GM19240 (cell line): ENCODE measurements at regions not wholly inside any gene's neighbourhood (a gene's known extent, or its start where the extent isn't known, plus 50 kb on each side); places are given as distances from the start of the nearest gene placed in this dataset.
"Not testable (repeated sequence)": the region's sequence is repeated elsewhere in the genome, so short reads cannot be mapped to it uniquely, and the experiment has no call there.

Experiments
- DNase-seq: peaks from one replicate; pipeline ENCODE4 v3.0.0; 2011; ENCODE audit warnings: low spot score; ENCODE audit not compliant: insufficient read length

DNA sequence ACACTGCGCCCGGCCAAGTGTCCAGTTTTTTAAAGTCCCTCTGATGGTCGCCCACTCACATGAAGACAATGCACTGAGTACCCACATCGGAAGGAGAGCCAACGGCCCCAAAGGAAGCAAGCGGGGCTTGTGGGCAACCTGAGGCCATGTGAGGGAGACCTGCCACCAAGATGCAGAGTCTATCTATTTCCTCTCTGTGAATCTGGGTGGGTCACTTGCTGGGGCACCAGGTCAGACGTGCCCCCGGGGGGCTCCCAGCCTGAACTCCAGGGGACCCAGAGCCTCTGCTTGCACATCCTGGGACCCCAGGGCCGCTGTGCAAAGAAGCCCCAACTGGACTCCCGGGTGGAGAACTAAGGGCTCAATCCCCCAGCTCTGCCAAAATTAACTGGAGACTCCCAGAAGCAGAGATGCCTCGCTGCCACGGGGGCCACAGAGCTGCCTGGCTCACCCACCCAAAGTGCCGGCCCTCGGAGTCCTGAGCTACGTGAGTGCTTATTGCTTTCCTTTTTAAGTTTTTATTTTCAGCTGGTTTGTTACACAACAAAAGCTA, 106.4 kb downstream of the BRD1 start:
- no peak for DNase-seq

DNA sequence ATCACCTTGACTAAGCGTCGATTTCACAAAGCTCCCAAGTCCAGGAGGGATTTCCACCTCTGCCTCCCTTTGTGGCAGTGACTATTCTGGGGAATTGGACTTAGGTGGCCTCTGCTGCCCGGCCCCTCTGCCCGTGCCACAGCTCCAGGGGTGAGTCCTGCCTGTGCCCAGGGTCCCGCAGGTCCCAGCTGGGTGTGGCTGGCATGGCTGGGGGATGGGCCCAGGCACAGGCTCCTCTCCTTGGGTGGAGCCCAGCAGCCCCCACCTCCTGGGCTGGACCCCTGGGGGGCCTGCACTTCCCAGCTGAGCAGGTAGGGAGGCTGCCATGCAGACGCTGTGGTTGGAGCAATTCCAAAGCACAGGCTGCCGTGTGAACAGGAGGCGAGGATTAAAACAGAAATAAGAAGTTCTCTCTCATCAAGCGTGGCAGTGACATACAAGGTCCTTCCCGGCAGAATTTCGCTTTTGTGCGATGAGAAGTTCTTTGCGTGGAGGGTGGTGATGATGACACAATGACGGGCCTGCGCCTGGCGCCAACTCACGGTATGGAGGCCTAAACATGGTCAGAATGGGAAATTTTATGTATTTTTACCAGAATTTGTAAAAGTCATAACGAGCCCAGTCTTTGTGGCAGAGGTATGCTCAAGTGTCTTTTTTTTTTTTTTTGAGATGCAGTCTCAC, 107.3 kb downstream of the BRD1 start:
- DNase-seq: no peak

DNA sequence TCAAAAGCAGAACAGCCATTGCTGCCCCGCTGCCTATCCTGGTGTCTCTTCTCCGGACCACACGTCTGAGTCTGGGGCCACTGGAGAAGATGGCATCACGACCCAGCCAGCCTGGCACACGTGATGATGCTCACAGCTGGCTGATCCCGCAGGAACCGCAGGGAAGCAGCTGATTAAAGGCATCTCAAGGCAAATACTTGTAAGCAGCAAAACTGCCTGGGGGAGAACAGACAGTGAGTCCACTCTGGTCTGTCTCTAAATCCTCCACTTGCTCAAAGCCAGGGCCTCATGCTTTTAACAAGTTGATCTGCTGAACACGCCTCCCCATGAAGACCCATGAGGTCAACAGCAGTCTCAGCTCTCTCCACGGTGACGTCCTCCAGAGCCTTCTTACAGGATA, 108.6 kb downstream of the BRD1 start:
- DNase-seq: no peak

DNA sequence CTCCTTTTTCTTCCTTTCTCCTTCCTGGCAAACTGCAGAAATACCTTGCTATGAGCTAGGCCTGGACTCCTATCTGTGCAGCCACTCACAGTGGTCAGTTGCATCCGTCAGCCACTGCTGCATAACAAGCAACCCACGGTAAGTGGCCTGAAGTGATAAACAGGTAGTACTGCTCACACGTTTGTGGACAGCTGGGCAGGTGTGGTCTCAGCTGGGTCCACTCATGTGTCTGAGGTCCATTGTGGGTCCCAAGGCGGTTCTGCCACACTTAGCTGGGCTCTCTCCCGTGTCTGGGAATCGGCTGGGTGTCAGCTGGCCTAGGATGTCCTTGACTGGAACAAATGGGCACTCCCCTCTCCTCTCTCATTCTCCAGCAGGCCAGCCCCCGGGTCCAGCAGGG, 109.3 kb downstream of the BRD1 start:
- no peak for DNase-seq

DNA sequence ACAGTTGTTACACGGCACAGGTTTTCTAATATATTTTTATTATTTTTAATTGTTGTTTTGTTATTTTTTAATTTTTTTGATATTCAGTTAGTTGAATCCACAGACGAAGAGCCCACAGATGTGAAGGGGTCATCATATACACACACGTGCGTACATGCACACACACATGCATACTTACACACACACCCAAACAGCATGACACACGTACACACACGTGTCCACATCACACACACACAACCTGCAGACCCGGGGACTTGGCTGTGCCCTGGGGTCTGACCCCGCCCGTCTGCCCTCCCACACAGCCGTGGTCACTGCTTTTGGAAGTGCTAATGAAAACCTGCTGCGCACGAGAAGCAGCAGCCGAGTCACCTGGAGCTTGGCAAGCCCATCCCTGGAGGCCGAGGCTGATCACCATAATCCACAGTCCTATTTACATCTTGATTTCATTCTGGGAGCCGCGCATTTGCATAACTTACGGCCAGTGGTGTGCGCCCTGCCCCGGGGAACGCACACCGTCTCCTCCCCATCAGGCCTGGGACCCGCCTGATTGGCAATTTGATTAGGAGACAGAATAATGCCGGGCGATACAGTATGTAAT, 110.3 kb downstream of the BRD1 start:
- DNase-seq: no peak

DNA sequence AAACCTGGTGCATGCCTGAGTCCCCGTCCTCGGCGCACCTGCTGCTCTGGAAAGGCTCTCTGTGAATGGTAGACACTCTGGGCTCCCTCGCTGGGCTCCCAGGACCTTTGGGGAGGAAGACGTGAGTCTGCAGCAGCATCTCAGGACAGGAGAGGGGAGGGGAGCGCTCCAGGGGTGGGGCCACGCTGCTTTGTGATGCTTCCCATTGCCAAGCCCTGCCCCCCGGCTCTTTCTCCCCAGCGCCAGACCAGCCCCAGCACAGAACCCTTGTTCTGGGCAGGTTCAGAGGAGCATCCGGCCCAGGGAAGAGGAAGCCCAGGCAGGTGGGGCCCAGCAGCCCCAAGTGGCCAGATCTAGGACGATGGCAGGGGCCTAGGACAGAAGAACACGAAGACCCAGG, 111.2 kb downstream of the BRD1 start:
- DNase-seq: no peak

DNA sequence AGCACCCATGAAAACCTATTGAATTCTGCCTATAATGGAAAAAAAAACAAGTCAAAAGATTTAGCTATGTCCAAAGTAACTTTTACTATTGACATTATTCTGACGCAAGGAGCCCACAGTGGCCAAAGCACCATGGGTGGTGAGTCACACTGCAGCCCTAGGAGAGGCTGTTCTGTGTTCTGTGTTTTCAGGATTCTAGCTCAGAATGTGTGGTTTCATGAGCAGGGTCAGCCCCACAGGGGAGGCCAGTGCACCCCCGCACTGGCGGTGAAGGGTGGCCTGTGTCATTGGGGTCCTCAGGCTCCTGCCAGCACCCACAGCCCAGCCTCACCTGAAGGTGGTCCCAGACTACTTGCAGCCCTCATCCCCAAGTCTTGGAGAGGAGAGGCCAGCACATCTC, 112.2 kb downstream of the BRD1 start:
- no peak for DNase-seq

DNA sequence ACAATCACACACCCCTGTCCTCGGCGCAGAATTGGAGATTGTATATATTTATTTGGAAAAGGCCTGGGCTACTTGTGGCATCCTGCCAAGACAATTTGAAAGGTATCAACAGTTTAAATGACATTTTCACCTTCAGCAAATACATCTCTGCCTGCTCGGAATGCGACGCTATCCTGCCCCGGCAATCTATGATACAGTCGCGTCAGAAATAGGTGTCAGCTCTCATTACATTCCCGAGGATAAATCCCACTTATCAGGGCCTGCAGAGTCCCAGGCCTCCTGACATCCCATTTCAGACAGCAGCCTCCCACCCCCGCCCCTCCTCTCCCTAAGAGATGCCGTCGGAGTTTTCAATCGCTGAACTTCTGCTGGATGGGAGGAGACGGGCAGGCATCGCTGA, 114.7 kb downstream of the BRD1 start:
- no peak for DNase-seq

DNA sequence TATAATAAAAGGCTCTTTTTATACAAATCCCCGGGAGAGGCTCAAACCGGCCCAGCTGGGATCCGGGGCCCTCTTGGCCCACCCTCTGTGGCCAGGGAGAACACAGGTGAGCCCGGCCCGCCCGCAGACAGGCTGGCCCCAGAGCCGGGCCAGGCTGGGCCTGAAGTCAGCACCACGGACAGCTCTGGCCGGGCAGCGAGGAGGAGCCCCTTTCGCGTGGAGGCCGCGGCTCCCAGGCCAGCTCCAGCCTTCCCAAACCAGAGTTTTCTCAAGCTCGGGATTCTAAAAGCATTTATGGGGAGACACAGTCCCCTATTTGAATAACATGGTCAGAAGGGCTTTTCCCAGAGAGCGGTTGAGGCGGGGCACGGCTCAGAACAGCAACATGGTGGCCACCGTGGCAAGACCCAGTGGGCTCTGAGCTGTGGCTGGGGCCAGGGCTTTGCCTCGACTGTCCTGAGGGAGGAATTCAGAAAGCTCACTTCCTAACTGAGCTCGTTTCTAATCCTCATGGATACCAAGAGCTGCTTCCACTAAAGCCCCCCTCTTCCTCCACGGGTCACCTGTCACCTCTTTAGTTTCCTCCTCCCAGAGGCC, 115.4 kb downstream of the BRD1 start:
- DNase-seq: no peak

DNA sequence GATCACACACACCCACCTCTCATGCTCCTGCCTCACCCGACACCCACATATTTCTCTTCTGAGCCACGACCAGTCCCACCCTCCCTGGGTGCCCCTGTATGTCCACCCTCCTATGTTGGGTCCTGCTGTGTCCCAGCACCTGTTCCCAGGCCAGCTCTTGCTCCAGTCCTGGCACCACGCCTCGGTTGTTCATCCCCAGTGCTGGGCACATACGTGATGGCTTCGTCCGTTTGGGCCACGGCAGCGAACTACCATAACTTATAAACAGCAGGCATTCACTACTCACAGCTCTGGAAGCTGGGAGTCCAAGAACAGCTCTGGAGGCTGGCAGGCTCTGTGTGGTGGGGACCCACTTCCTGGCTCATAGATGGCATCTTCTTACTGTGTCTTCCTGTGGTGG, 116.9 kb downstream of the BRD1 start:
- DNase-seq: no peak

DNA sequence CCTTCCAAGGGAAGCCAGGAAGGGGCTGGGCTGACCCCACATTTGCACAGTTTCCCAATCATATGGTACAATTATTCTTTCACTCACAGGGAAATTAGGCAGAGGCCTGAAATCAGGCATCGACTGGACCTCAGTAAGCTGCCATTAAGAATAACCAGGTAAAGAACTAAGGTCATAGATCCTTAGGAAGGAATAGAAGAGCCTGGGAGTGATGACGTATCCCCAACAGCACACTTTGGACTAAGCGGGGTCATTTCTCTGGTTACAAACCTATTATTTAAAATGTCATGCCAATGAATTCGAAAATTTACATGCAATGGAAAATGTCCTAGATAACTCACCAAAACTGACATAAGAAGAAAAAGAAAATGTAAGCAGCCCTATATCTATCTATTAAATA, 118.2 kb downstream of the BRD1 start:
- no peak for DNase-seq

DNA sequence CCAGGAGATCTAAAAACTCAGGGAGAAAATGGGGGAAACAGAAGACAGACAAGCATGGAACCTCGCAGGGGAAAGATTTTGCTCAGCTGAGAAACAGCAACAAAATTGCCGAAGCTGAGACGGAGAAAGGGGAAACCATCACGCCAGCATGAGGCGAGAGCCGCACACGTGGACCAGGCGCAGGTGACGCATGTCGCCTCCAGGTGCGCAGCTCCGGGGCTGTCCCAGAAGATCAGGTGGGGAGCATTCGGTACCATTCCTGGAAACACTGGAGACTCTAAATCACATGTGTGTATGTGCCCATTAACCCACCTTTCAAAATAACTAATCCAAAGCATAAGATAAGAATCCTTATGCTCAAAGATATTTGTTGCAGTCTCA, 121.7 kb downstream of the BRD1 start:
- no peak for DNase-seq

DNA sequence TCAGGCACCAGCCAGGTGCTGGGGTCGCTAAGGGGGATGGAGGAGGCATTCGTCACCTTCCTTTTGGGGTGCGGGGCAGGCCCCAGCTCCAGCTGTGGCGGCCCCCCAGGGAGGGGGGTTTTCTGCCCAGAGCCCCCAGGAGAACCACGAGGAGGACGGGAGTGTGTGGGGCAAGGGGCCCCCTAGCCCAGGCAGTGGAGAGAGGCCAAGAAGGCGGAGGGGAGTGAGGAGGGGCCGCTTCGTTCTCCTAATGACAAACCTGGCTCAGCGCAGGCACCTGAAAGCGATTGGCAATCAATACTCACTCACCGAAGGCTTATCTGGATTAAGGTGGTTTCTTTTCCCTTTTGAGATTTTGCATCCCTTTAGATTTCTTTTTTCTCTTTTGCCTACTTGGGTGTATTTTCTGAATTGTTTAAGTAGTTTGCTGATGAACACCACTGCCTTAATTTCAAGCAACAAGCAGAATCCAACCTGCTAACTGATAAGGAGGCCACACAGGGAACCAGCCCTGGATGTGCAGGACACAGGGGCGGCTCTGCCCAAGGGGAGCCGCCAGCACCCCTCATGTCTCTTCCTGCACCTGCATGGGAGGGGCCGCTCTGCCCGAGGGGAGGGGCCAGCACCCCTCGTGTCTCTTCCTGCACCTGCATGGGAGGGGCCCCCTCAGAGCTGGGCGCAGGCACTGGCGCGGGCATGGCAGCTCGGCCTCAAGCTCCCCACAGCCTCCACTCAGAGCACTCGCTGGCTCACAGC, 122.3 kb downstream of the BRD1 start:
- no peak for DNase-seq

DNA sequence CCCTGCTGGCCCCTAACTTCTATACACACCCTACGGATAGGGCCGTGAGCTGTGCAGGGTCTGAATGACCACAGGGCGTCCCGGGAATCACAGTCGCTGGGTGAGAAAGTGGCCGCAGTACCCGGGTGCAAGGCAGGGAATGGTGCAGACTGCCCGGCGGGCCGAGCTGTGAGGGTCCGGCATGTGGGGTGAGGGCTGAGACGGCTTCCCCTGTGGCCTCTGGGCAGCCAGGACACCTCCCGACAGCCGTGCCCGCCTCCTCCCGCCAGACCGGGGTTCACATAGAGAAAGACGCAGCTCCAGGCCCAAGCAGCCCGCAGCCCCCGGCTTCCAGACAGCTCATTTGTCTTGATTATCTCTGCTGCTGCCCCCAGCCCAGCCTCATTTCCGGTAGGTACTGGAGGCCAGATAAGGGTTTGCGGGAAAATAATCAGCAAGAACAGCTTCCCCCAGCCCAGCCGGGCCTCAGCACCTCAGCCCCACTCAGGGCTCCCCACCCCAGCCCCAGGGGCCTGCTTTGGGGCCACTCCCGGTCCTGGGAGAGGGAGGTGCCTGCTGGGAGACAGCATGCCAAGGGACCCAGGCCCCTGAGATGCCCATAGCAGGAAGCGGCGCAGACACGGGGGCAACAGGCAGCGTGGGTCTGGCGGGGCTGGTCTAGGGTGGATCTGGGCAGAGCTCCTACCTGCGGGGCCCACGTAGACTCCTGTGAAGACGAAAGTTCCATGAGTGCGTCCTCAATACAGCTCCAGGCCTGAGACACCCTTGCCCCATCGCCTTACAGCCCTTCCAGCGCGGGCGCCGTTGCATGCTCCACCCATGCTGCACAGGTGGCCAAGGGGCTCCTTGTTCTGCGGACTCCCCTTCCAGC, 123.1 kb downstream of the BRD1 start:
- no peak for DNase-seq

DNA sequence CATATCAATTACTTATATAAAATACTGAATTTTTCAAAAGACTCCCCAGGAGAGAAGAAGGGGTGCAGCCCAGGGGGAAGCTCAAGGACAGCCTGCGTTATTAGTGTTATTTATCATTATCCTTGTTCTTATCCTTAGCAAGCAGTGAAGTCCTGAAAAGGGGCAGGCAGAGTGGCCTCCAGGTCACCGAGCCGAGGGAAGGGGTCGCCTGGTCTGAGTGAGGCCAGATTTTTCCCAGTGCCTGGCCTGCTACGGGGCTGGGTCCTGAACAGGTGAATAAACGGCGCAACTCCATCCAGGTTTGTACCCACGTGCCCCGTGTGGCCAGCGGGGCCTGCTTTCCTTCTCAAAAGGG, 123.7 kb downstream of the BRD1 start:
- no peak for DNase-seq

DNA sequence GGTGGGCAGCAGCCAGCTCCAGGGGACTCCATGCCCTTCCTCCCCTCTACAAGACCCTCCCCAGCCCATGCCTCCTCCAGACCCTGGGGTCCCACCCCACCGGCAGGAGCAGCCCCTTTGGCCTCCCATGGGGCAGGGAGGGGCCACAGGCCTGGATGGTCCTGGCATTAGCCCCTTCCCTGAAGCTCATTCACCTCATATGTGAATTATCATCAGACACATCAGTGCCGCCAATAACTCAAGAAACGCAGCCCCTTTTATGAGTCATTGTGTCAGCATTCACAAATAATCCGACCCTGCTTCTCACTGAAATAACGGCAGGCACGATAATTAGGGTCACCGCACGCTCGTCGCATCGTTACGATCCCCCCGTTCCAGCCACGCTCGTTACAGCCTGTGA, 124.2 kb downstream of the BRD1 start:
- no peak for DNase-seq

DNA sequence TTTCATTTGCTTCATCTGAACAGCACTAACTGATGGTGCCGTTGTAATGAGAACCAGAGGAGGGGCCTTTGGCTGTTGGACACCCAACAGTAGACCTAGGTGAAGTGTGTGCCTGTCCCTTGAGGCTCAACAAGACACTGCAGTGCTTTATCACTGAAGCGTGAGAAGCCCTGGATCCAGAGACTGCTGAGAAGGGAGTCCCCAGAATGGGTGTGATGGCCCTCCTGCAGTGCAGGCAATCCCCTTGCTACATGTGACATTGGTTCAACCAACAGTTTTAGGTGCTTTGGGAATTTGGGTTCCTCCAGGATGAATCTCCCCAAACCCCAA, 125.6 kb downstream of the BRD1 start:
- no peak for DNase-seq

DNA sequence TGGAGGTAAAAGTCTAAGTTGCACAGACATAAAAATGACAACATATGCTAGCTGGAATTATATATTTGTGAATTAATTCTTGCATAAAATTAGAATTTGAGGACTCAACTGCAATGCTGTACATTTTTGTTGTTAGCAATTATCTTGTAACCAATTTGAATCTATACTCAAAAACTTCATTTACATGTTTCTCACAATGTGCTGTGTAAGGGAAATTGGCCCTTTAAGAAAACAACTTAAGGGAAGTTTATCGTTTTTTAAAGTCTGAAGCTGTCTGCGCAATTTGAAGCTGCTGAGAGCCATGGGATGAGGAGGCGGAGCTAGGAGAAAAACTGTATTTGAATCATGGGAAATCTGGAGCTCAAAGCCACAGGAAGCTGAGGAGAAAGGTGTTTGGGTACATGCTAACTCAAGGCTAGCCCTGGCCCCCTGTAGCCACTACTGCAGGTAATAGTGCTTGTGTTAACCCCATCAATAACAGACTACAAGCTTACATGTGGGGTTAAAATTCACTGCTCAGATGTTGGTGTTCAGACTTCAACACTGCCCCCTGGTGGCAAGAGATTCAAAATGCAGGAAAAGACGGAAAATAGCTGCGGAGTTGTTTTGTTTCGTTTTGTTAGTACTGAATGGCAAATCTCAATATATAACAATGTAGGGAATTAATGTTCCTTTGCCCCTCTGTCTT, 126.1 kb downstream of the BRD1 start:
- no peak for DNase-seq

DNA sequence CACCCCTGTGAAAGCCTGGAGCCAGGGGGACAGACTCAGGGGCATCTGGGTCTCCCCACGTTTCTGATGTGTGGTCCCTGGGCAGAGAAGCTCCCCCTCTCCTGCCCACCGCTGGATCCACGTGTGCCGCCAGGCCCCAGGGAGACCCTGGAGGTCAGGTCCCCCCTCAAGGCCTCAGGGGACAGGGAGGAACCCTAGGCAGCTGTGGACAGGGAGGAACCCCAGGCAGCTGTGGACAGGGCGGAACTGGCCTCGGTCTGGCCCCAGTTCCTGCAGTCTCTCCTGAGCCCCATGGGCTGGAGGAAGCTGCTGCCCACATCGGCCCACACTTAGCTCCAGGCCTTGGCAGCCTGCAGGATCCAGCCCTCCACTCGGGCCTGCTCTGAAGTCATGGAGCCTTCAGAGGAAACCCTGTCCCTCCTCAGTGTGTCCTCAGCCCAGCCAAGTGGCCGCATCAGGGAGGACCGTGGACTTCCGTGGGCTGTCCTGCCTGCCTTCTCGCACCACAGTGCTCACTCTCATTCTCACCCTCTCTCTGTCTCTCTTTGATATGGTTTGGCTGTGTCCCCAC, 127.7 kb downstream of the BRD1 start:
- DNase-seq: no peak

DNA sequence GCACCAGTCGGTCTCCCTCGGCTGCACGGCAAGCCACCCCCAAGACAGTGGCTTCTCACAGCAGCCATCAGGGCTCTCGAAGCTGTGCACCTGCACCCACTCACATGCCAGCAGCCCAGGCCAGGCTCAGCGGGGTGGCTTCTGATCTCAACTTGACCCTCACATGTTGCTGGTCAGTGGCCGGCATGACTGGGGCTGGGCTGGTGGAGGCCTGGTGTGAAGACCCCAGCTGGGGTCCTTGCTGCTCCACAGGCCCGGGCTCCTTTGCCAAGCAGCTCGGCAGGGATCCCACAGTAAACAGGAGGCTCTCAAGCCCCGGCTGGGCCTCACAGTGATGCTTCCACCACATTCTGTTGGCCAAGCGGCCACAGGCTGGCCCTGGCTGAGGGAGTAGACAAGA, 128.2 kb downstream of the BRD1 start:
- DNase-seq: no peak

DNA sequence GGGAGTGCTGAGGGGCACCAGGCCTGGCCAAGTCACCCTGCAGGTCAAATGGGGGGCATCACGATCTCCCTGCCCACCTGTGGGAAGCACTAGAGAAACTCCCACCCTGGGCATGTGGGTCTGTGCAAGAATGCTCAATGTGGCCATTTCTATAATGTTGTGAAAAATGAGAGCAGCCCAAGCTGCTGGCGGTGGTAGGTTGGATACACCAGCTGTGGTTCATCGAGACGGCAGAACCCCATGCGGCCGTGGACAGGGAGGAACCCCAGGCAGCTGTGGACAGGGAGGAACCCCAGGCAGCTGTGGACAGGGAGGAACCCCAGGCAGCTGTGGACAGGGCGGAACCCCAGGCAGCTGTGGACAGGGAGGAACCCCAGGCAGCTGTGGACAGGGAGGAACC, 129.1 kb downstream of the BRD1 start:
- DNase-seq: not testable (repeated sequence)
